Heart left ventricle (tissue), 16 donors: ENCODE measurements at regions not wholly inside any gene's neighbourhood (a gene's known extent, or its start where the extent isn't known, plus 50 kb on each side); places are given as distances from the start of the nearest gene placed in this dataset.

Source experiments
- ATAC-seq, 4 donors: fragments of 200-7000 bp; cut with Tn5 transposase; one replicate each; pipeline ENCODE4 v1.9.1; 2020 to 2022; ENCODE audit warnings: moderate library complexity in 4 of 4, mild to moderate bottlenecking in 3 of 4, moderate number of reproducible peaks in 1 of 4
- DNase-seq, 5 donors: peaks; one replicate each; pipeline ENCODE4 v3.0.0-alpha.2; 2020
- H3K27ac ChIP-seq, 12 donors: fragments of 200-600 bp; sonication (generic) in 4 of 12; one replicate each; pipeline versions ENCODE4 v1.5.0 to v1.8.0; 2016 to 2022; ENCODE audit warnings: mild to moderate bottlenecking in 2 of 12
- H3K27me3 ChIP-seq, 9 donors: fragments of 200-600 bp; sonication (generic) in 2 of 9; one replicate each; pipeline versions ENCODE4 v1.5.1 to v1.8.0; 2016 to 2022; ENCODE audit warnings: mild to moderate bottlenecking in 3 of 9
- H3K36me3 ChIP-seq, 9 donors: fragments of 200-600 bp; sonication (generic) in 2 of 9; one replicate each; pipeline versions ENCODE4 v1.5.0 to v1.8.0; 2018 to 2022; ENCODE audit warnings: mild to moderate bottlenecking in 2 of 9
- H3K4me1 ChIP-seq, 12 donors: fragments of 200-600 bp; sonication (generic) in 4 of 12; one replicate each; pipeline versions ENCODE4 v1.5.0 to v1.8.0; 2016 to 2022; ENCODE audit warnings: mild to moderate bottlenecking in 3 of 12
- H3K4me3 ChIP-seq, 12 donors: fragments of 200-600 bp; sonication (generic) in 4 of 12; one replicate each; pipeline versions ENCODE4 v1.5.0 to v1.8.0; 2017 to 2022; ENCODE audit warnings: mild to moderate bottlenecking in 9 of 12, moderate library complexity in 4 of 12
- H3K9me3 ChIP-seq, 12 donors: fragments of 200-600 bp; sonication (generic) in 4 of 12; one replicate each; pipeline versions ENCODE4 v1.5.0 to v1.8.0; 2016 to 2022; ENCODE audit warnings: mild to moderate bottlenecking in 1 of 12
- CTCF ChIP-seq, 12 donors: fragments of 200-600 bp; sonication (generic) in 4 of 12; IDR thresholded peaks; one replicate each; pipeline versions ENCODE4 v1.5.0 to v1.8.0; 2018 to 2022; ENCODE audit warnings: antibody characterized with exemption in 12 of 12, mild to moderate bottlenecking in 5 of 12
- POLR2A ChIP-seq, 2 donors: fragments of 450-650 bp; IDR thresholded peaks; one replicate each; pipeline ENCODE4 v1.6.1; 2017; ENCODE audit warnings: antibody characterized with exemption in 2 of 2, mild to moderate bottlenecking in 2 of 2, moderate library complexity in 2 of 2
- WGBS, 4 donors: extraction: QIAGEN DNeasy Blood & Tissue Kit in 2 of 4; methylation state at CpG; one replicate each; pipeline versions ENCODE4 v1.1.5 to v1.1.7; 2013 to 2018; 5-methylcytosine and 5-hydroxymethylcytosine counted together
- intact Hi-C, 10 donors: fragments of 100-400 bp; cut with DNase I; formaldehyde crosslinking; loops; one replicate each; pipeline versions ENCODE4 v1.11.1 to v1.14.2; 2022
- donor health status: ischemic (EF 13 %, LVEDD 7.1; RV severe dilation, severe dysfunction).
- donor health status: healthy with polysubstance abuse.
- donor health status: DM: no; HTN: yes; CAD: no.
- donor health status: DM: no; HTN: no; CAD: no.
- donor health status: ischemic (EF 25% LVEDD 6.9; RV normal size, moderate dysfunction).
- donor health status: ischemic (EF 25% LVEDD 5.7; RV mildly dilated, moderate dysfunction).
- donor health status: healthy.
- donor health status: DM: yes; HTN: yes; CAD: no.
- donor health status: ischemic (EF 35%, LVEDD 5.7; RV mildly dilated, moderate dysfunction).
- donor health status: nonischemic (EF 11% LVEDD 7.7; RV severe dilation, severe dysfunction).
- donor health status: DM: yes; HTN: yes; CAD: no.
- donor health status: PGD.
- donor health status: ischemic (EF 29% LVEDD 5.4; RV normal size, mild dysfunction).
- donor health status: nonischemic (EF 23%, LVEDD 6.1; RV moderate dilation, normal function).

GRCh38 chrX:15107367-15107988 lies 162.4 kb downstream of the ASB9 start:
- no peak for ATAC-seq
- Histone ChIP-seq H3K9me3 (peaks cover 0 to 19% (median 0%) of the 10 kb centered on the region in 12 donors), H3K36me3 (no peaks in the 10 kb centered on the region), H3K4me3 (no peak overlapping the region), H3K27me3 (peaks cover 0 to 9% (median 0%) of the 10 kb centered on the region in 9 donors), H3K27ac (no peak overlapping the region), H3K4me1 (no peaks in the 10 kb centered on the region)
- WGBS, 4 donors, result 78 to 86% (median 83%) methylated on average over 1 of the region's 1 CpG
- intact Hi-C loops, result no loop called here
- TF ChIP-seq POLR2A (IDR thresholded peaks at IDR 0.05) (no peak), CTCF (IDR thresholded peaks at IDR 0.05) (no peak)
- DNase-seq, result no peak

- DNase-seq (no peak), ATAC-seq (no peak)
- Histone ChIP-seq H3K4me3 (no peak overlapping the region), H3K36me3 (no peaks in the 10 kb centered on the region), H3K4me1 (no peaks in the 10 kb centered on the region), H3K27me3 (peaks cover 0 to 10% (median 0%) of the 10 kb centered on the region in 9 donors), H3K27ac (no peak overlapping the region), H3K9me3 (no peaks in the 10 kb centered on the region)
- WGBS, 4 donors, result 83 to 95% (median 90%) methylated on average over 2 of the region's 2 CpGs
- TF ChIP-seq CTCF (IDR thresholded peaks at IDR 0.05), result no peak
- TF ChIP-seq POLR2A (IDR thresholded peaks at IDR 0.05), result no peak
- intact Hi-C loops, result no loop called here
Observed at GRCh38 chrX:15098505-15098904, 171.4 kb downstream of the ASB9 start.

GRCh38 chrX:15087747-15088146 lies 182.1 kb downstream of the ASB9 start:
- Histone ChIP-seq H3K9me3 (no peaks in the 10 kb centered on the region), H3K27ac (no peak overlapping the region), H3K4me1 (no peaks in the 10 kb centered on the region), H3K36me3 (no peaks in the 10 kb centered on the region), H3K4me3 (no peak overlapping the region), H3K27me3 (peaks cover 0 to 8% (median 0%) of the 10 kb centered on the region in 9 donors)
- DNase-seq (no peak), ATAC-seq (no peak)
- intact Hi-C loops, result no loop called here
- WGBS, 4 donors, result 72 to 77% (median 75%) methylated on average over 5 of the region's 5 CpGs
- TF ChIP-seq POLR2A (IDR thresholded peaks at IDR 0.05) (no peak), CTCF (IDR thresholded peaks at IDR 0.05) (no peak)

GRCh38 chrX:15073313-15073712 lies 196.6 kb downstream of the ASB9 start:
- no peak overlapping the region for H3K27ac ChIP-seq
- TF ChIP-seq POLR2A (IDR thresholded peaks at IDR 0.05) (no peak), CTCF (IDR thresholded peaks at IDR 0.05) (no peak)
- ATAC-seq (no peak), DNase-seq (no peak)
- H3K27me3 ChIP-seq, result peaks cover 0 to 4% (median 0%) of the 10 kb centered on the region in 9 donors
- 45 to 54% (median 50%) methylated on average over 7 of the region's 7 CpGs for WGBS, 4 donors
- intact Hi-C loops, result no loop called here
- H3K36me3 ChIP-seq, result no peaks in the 10 kb centered on the region
- H3K4me1 ChIP-seq, result no peaks in the 10 kb centered on the region
- no peak overlapping the region for H3K4me3 ChIP-seq
- H3K9me3 ChIP-seq, result peaks cover 0 to 6% (median 0%) of the 10 kb centered on the region in 12 donors
